HepG2 (cell line): ENCODE measurements at regions not wholly inside any gene's neighbourhood (a gene's known extent, or its start where the extent isn't known, plus 50 kb on each side); places are given as distances from the start of the nearest gene placed in this dataset.

Experiments used
- ATAC-seq: fragments of 200-7000 bp; cut with Tn5 transposase; 3 replicates; pipeline ENCODE4 v1.9.1; 2020; ENCODE audit warnings: mild to moderate bottlenecking, moderate library complexity
- BruUV-seq: library from RNA; stranded (reverse); fragments of 400-500 nt; replicated peaks from 2 replicates; lab custom pipeline; 2021; lab: Mats Ljungman, UMichigan
- CTCF ChIA-PET: fragments of 300-600 bp; formaldehyde crosslinking; extraction: SDS; loops from one replicate; lab custom pipeline; 2021; ENCODE audit warnings: low total read pairs, inconsistent platforms, low intra/inter-chr PET ratio; lab: Yijun Ruan, JAX
- POLR2A ChIA-PET: fragments of 350-600 bp; sonication (Branson Sonifier 250); formaldehyde crosslinking; loops from one replicate; lab custom pipeline; 2020; ENCODE audit warnings: antibody characterized with exemption, inconsistent platforms; lab: Yijun Ruan, JAX
- DNase-seq: peaks from one replicate; pipeline ENCODE4 v3.0.0-alpha.2; 2015; ENCODE audit warnings: low spot score
- FAIRE-seq: peaks from 3 replicates; lab custom pipeline; 2011; peaks lifted over from hg19 to GRCh38; lab: Jason Lieb, UNC
- H2AFZ ChIP-seq: one replicate; pipeline ENCODE4 v1.6.1; 2011; ENCODE audit warnings: low read length, inconsistent platforms
- H3K27ac ChIP-seq: fragments of 300-600 bp; 3 replicates; pipeline ENCODE4 v1.8.0; 2011; ENCODE audit warnings: mixed run types, mild to moderate bottlenecking, mixed read lengths, low read length, inconsistent platforms; ENCODE audit not compliant: insufficient read depth; ENCODE audit errors: extremely low read length
- H3K27me3 ChIP-seq, 2 experiments: fragments of 200-600 bp in 1 of 2; 2 replicates in 1 of 2; 3 replicates in 1 of 2; pipeline versions ENCODE4 v1.6.0 to v1.8.0; 2011; ENCODE audit warnings: low read length in 2 of 2, mild to moderate bottlenecking in 2 of 2, moderate library complexity in 2 of 2, inconsistent platforms in 1 of 2; ENCODE audit not compliant: insufficient read depth in 2 of 2, control insufficient read depth in 1 of 2
- H3K36me3 ChIP-seq, 2 experiments: fragments of 200-600 bp in 1 of 2; replicated peaks in 1 of 2; 2 replicates in 1 of 2; 3 replicates in 1 of 2; pipeline versions ENCODE4 v1.5.1 to v1.8.0; 2011; ENCODE audit warnings: low read length in 2 of 2, inconsistent platforms in 1 of 2; ENCODE audit not compliant: insufficient read depth in 2 of 2, control insufficient read depth in 1 of 2
- H3K4me1 ChIP-seq: 2 replicates; pipeline ENCODE4 v1.5.1; 2012; ENCODE audit warnings: low read length, inconsistent platforms; ENCODE audit not compliant: insufficient read depth
- H3K4me2 ChIP-seq: 2 replicates; pipeline ENCODE4 v1.6.0; 2011; ENCODE audit warnings: low read depth, low read length, inconsistent platforms
- H3K4me3 ChIP-seq, 3 experiments: fragments of 200-600 bp in 1 of 3; sonication (generic), shearing (Covaris generic) in 1 of 3; replicated peaks in 1 of 3; 2 replicates each; pipeline ENCODE4 v1.5.1; 2011 to 2016; ENCODE audit warnings: low read length in 3 of 3, inconsistent platforms in 2 of 3, low read depth in 2 of 3, mild to moderate bottlenecking in 2 of 3, control low read depth in 1 of 3, mixed read lengths in 1 of 3; ENCODE audit not compliant: insufficient read depth in 1 of 3
- H3K79me2 ChIP-seq: one replicate; pipeline ENCODE4 v1.6.1; 2011; ENCODE audit warnings: low read length, inconsistent platforms; ENCODE audit not compliant: insufficient read depth
- H3K9ac ChIP-seq: 2 replicates; pipeline ENCODE4 v1.6.0; 2011; ENCODE audit warnings: mild to moderate bottlenecking, low read depth, low read length, inconsistent platforms; ENCODE audit not compliant: insufficient read depth
- H3K9me3 ChIP-seq: 2 replicates; pipeline ENCODE4 v1.5.1; 2012; ENCODE audit warnings: mild to moderate bottlenecking, low read length
- H4K20me1 ChIP-seq: 2 replicates; pipeline ENCODE4 v1.6.0; 2011; ENCODE audit warnings: inconsistent platforms, mild to moderate bottlenecking, low read length, moderate library complexity; ENCODE audit not compliant: insufficient read depth
- CHCHD3 ChIP-seq: sonication (generic); formaldehyde crosslinking; IDR thresholded peaks from 2 replicates; pipeline ENCODE4 v1.8.0; 2022; ENCODE audit warnings: mild to moderate bottlenecking, missing genetic modification reagents, moderate library complexity
- ZFX ChIP-seq: sonication (generic); formaldehyde crosslinking; IDR thresholded peaks from 2 replicates; pipeline ENCODE4 v1.4.0; 2020; ENCODE audit warnings: mild to moderate bottlenecking, low read depth, missing genetic modification reagents, moderate library complexity
- ZNF556 ChIP-seq: sonication (generic); formaldehyde crosslinking; IDR thresholded peaks from 2 replicates; pipeline ENCODE4 v1.4.0; 2020; ENCODE audit warnings: mild to moderate bottlenecking, missing genetic modification reagents, borderline replicate concordance
- WGBS: methylation state at CpG from one replicate; pipeline ENCODE4 v1.1.6; 2017; ENCODE audit warnings: low lambda C conversion rate; 5-methylcytosine and 5-hydroxymethylcytosine counted together
- in situ Hi-C: cut with HindIII; loops from 2 replicates; pipeline ENCODE4 v1.10.0; 2017; ENCODE audit warnings: low pct_unique_long_range_greater_than_20kb; ENCODE audit not compliant: extremely low pct_ligation_motif_present
- intact Hi-C: fragments of 100-400 bp; cut with micrococcal nuclease; formaldehyde crosslinking; loops from one replicate; pipeline ENCODE4 v1.10.0; 2022; ENCODE audit not compliant: unreplicated experiment
- TF ChIP-seq, protein P1 (sequence below): sonication (generic); formaldehyde crosslinking; conservative IDR thresholded peaks from 2 replicates; pipeline ENCODE4 v1.4.0; 2020; ENCODE audit warnings: missing genetic modification reagents

GRCh38 chr10:78759456-78760120 lies 309.2 kb upstream of the ZMIZ1 start:
- FAIRE-seq (no peak), ATAC-seq (no peak), DNase-seq (no peak)
- Histone ChIP-seq H3K9ac (no peak overlapping the region), H3K4me1 (peaks cover 41% of the 10 kb centered on the region), H3K4me3 (no peak overlapping the region), H3K9me3 (no peaks in the 10 kb centered on the region), H3K27me3 (peaks cover 0 to 28% of the 10 kb centered on the region in 2 experiments; a peak in 2 of 5 replicates), H3K36me3 (no peaks in the 10 kb centered on the region), H4K20me1 (no peaks in the 10 kb centered on the region; the same call in 1 of the 2 replicates), H3K79me2 (no peaks in the 10 kb centered on the region), H3K4me2 (no peak overlapping the region), H2AFZ (no peak overlapping the region), H3K27ac (no peak overlapping the region)
- ChIA-PET POLR2A (interaction anchor here (1.3 kb wide), 1 partner anchor 14 kb away, joined by 4 read pairs; no protein-coding TSS in a partner anchor), CTCF (no interaction called here)
- no peak for TF ChIP-seq ZNF556
- TF ChIP-seq ZFX (CRISPR knock-in tag): 0 out of 2 replicates have a peak, but pooled peaks have one; percentile 1
- no peak for TF ChIP-seq CHCHD3 (CRISPR knock-in tag)
- TF ChIP-seq, protein P1, sequence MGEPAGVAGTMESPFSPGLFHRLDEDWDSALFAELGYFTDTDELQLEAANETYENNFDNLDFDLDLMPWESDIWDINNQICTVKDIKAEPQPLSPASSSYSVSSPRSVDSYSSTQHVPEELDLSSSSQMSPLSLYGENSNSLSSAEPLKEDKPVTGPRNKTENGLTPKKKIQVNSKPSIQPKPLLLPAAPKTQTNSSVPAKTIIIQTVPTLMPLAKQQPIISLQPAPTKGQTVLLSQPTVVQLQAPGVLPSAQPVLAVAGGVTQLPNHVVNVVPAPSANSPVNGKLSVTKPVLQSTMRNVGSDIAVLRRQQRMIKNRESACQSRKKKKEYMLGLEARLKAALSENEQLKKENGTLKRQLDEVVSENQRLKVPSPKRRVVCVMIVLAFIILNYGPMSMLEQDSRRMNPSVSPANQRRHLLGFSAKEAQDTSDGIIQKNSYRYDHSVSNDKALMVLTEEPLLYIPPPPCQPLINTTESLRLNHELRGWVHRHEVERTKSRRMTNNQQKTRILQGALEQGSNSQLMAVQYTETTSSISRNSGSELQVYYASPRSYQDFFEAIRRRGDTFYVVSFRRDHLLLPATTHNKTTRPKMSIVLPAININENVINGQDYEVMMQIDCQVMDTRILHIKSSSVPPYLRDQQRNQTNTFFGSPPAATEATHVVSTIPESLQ (CRISPR knock-in tag): no peak
- intact Hi-C loops: no loop called here
- 48% methylated on average over 5 of the region's 5 CpGs for WGBS
- in situ Hi-C loops: no loop called here
- no TSS peak for BruUV-seq
